H1 (cell line): ENCODE measurements at regions not wholly inside any gene's neighbourhood (a gene's known extent, or its start where the extent isn't known, plus 50 kb on each side); places are given as distances from the start of the nearest gene placed in this dataset.

Source experiments
- CTCF ChIA-PET: fragments of 300-600 bp; sonication (Branson Sonifier 250); formaldehyde crosslinking; loops from one replicate; lab custom pipeline; 2021; ENCODE audit not compliant: partially characterized antibody; lab: Charles Lee
- POLR2A ChIA-PET: fragments of 300-600 bp; sonication (Branson Sonifier 250); formaldehyde crosslinking; loops from one replicate; lab custom pipeline; 2021; ENCODE audit warnings: inconsistent platforms; ENCODE audit not compliant: partially characterized antibody; lab: Charles Lee
- DNase-seq, 2 experiments: peaks; one replicate each; pipeline versions ENCODE4 v3.0.0 to v3.0.0-alpha.2; 2010 to 2022; ENCODE audit warnings: low spot score in 2 of 2, low read depth in 1 of 2, mixed read lengths in 1 of 2
- FAIRE-seq: peaks from 2 replicates; lab custom pipeline; 2011; peaks lifted over from hg19 to GRCh38; lab: Jason Lieb, UNC
- H2AFZ ChIP-seq: 2 replicates; pipeline ENCODE4 v1.8.1; 2012; ENCODE audit warnings: low read length, inconsistent platforms
- H2AK5ac ChIP-seq: 2 replicates; pipeline ENCODE4 v1.6.1; 2013; ENCODE audit warnings: low read depth, low read length
- H2BK120ac ChIP-seq: replicated peaks from 2 replicates; pipeline ENCODE3; 2013; ENCODE audit warnings: low read depth, low read length, inconsistent platforms
- H2BK12ac ChIP-seq: 2 replicates; pipeline ENCODE4 v1.6.1; 2013; ENCODE audit warnings: low read depth, low read length
- H2BK15ac ChIP-seq: 2 replicates; pipeline ENCODE4 v1.6.1; 2013; ENCODE audit warnings: low read length
- H2BK20ac ChIP-seq: 2 replicates; pipeline ENCODE4 v1.6.1; 2013; ENCODE audit warnings: low read length
- H2BK5ac ChIP-seq: 2 replicates; pipeline ENCODE4 v1.6.1; 2013; ENCODE audit warnings: low read depth, low read length
- H3K14ac ChIP-seq: 2 replicates; pipeline ENCODE4 v1.6.1; 2013; ENCODE audit warnings: inconsistent platforms; ENCODE audit not compliant: insufficient read length
- H3K18ac ChIP-seq: 2 replicates; pipeline ENCODE4 v1.6.1; 2013; ENCODE audit warnings: low read length; ENCODE audit errors: extremely low read depth
- H3K23ac ChIP-seq: 2 replicates; pipeline ENCODE4 v1.6.1; 2013; ENCODE audit warnings: inconsistent platforms; ENCODE audit not compliant: insufficient read length
- H3K23me2 ChIP-seq: 2 replicates; pipeline ENCODE4 v1.6.1; 2013; ENCODE audit warnings: low read depth, low read length
- H3K27ac ChIP-seq: 2 replicates; pipeline ENCODE4 v1.6.1; 2011; ENCODE audit warnings: low read depth, low read length, inconsistent platforms
- H3K27me3 ChIP-seq, 4 experiments: replicated peaks in 1 of 4; 1 replicate in 1 of 4; 2 replicates in 3 of 4; pipeline versions ENCODE4 v1.6.1 to v1.8.1; 2011 to 2013; ENCODE audit warnings: low read length in 3 of 4, mild to moderate bottlenecking in 3 of 4, inconsistent platforms in 2 of 4, mixed read lengths in 2 of 4, moderate library complexity in 1 of 4; ENCODE audit not compliant: control insufficient read depth in 3 of 4, insufficient read depth in 3 of 4; ENCODE audit errors: extremely low read depth in 1 of 4
- H3K36me3 ChIP-seq, 4 experiments: 2 replicates each; pipeline versions ENCODE4 v1.6.1 to v1.8.1; 2011 to 2013; ENCODE audit warnings: mild to moderate bottlenecking in 4 of 4, low read length in 3 of 4, moderate library complexity in 2 of 4, control low read depth in 1 of 4, inconsistent platforms in 1 of 4; ENCODE audit not compliant: insufficient read depth in 4 of 4, control insufficient read depth in 2 of 4
- H3K4ac ChIP-seq: replicated peaks from 2 replicates; pipeline ENCODE3; 2013; ENCODE audit warnings: low read length, low read depth, mixed read lengths, inconsistent platforms; ENCODE audit not compliant: insufficient read length
- H3K4me1 ChIP-seq, 4 experiments: replicated peaks in 1 of 4; 1 replicate in 1 of 4; 2 replicates in 3 of 4; pipeline versions ENCODE4 v1.6.1 to v1.8.1; 2011 to 2013; ENCODE audit warnings: low read length in 3 of 4, inconsistent platforms in 2 of 4, mixed read lengths in 1 of 4; ENCODE audit not compliant: insufficient read depth in 4 of 4, control insufficient read depth in 3 of 4
- H3K4me2 ChIP-seq, 2 experiments: 2 replicates each; pipeline versions ENCODE4 v1.6.1 to v1.8.1; 2011 to 2013; ENCODE audit warnings: low read depth in 2 of 2, low read length in 2 of 2, control low read depth in 1 of 2, inconsistent platforms in 1 of 2, mild to moderate bottlenecking in 1 of 2; ENCODE audit not compliant: insufficient read depth in 1 of 2
- H3K4me3 ChIP-seq, 4 experiments: fragments of 200-600, 300-600 bp in 1 of 4; sonication (generic), shearing (Covaris generic), sonication (Bioruptor Twin) in 1 of 4; 2 replicates each; pipeline versions ENCODE4 v1.5.1 to v1.8.1; 2011 to 2016; ENCODE audit warnings: low read length in 4 of 4, low read depth in 3 of 4, control low read depth in 2 of 4, inconsistent platforms in 2 of 4, mild to moderate bottlenecking in 2 of 4, mixed read lengths in 1 of 4, moderate library complexity in 1 of 4; ENCODE audit not compliant: insufficient read depth in 2 of 4; ENCODE audit errors: extremely low read depth in 1 of 4
- H3K56ac ChIP-seq: replicated peaks from 2 replicates; pipeline ENCODE3; 2013; ENCODE audit warnings: low read depth, mild to moderate bottlenecking, mixed read lengths, low read length, inconsistent platforms; ENCODE audit not compliant: insufficient read length
- H3K79me1 ChIP-seq: 2 replicates; pipeline ENCODE4 v1.6.1; 2013; ENCODE audit warnings: low read depth, low read length, control low read depth
- H3K79me2 ChIP-seq, 2 experiments: 2 replicates each; pipeline versions ENCODE4 v1.6.1 to v1.8.1; 2012 to 2013; ENCODE audit warnings: low read length in 2 of 2, mild to moderate bottlenecking in 2 of 2, inconsistent platforms in 1 of 2; ENCODE audit not compliant: insufficient read depth in 2 of 2, control insufficient read depth in 1 of 2
- H3K9ac ChIP-seq, 4 experiments: replicated peaks in 1 of 4; 1 replicate in 1 of 4; 2 replicates in 3 of 4; pipeline versions ENCODE4 v1.6.1 to v1.8.1; 2011 to 2013; ENCODE audit warnings: low read depth in 3 of 4, low read length in 3 of 4, control low read depth in 2 of 4, mild to moderate bottlenecking in 2 of 4, moderate library complexity in 2 of 4, inconsistent platforms in 1 of 4; ENCODE audit errors: extremely low read depth in 1 of 4
- H3K9me3 ChIP-seq, 2 experiments: 2 replicates each; pipeline versions ENCODE4 v1.6.1 to v1.8.1; 2012 to 2013; ENCODE audit warnings: mild to moderate bottlenecking in 2 of 2, moderate library complexity in 2 of 2, control low read depth in 1 of 2, inconsistent platforms in 1 of 2, low read depth in 1 of 2, low read length in 1 of 2, mixed read lengths in 1 of 2; ENCODE audit not compliant: insufficient read depth in 2 of 2
- H4K20me1 ChIP-seq, 2 experiments: replicated peaks in 1 of 2; 2 replicates each; pipeline versions ENCODE3 to v1.8.1; 2011 to 2013; ENCODE audit warnings: inconsistent platforms in 2 of 2, low read length in 2 of 2, mild to moderate bottlenecking in 1 of 2; ENCODE audit not compliant: insufficient read depth in 2 of 2, control insufficient read depth in 1 of 2
- H4K5ac ChIP-seq: 2 replicates; pipeline ENCODE4 v1.6.1; 2013; ENCODE audit warnings: low read length, low read depth, mixed read lengths, inconsistent platforms; ENCODE audit not compliant: insufficient read length
- H4K8ac ChIP-seq: 2 replicates; pipeline ENCODE4 v1.8.0; 2013; ENCODE audit warnings: mild to moderate bottlenecking, moderate library complexity, low read length, inconsistent platforms; ENCODE audit not compliant: insufficient read depth; ENCODE audit errors: extremely low read depth
- H4K91ac ChIP-seq: replicated peaks from 2 replicates; pipeline ENCODE3; 2013; ENCODE audit warnings: low read length, mixed read lengths, inconsistent platforms; ENCODE audit not compliant: insufficient read length
- CEBPB ChIP-seq: IDR thresholded peaks from 2 replicates; pipeline ENCODE4 v1.6.1; 2012; ENCODE audit warnings: low read depth, low read length
- CHD1 ChIP-seq: IDR thresholded peaks from 2 replicates; pipeline ENCODE4 v1.6.1; 2012; ENCODE audit warnings: low read depth, low read length, improper control_type of control experiment
- EGR1 ChIP-seq: IDR thresholded peaks from 2 replicates; pipeline ENCODE4 v1.6.1; 2011; ENCODE audit warnings: low read depth, low read length, borderline replicate concordance
- JUN ChIP-seq: IDR thresholded peaks from 2 replicates; pipeline ENCODE4 v1.6.1; 2011; ENCODE audit warnings: low read depth, mild to moderate bottlenecking, improper control_type of control experiment, low read length
- KDM4A ChIP-seq: IDR thresholded peaks from one replicate; pipeline ENCODE4 v1.7.1; 2012; ENCODE audit warnings: low read depth, mild to moderate bottlenecking, moderate library complexity, low read length, inconsistent platforms; ENCODE audit not compliant: severe bottlenecking
- ZNF274 ChIP-seq: IDR thresholded peaks from 2 replicates; pipeline ENCODE4 v1.7.0; 2012; ENCODE audit warnings: low read length, borderline replicate concordance; ENCODE audit errors: extremely low read depth

DNA sequence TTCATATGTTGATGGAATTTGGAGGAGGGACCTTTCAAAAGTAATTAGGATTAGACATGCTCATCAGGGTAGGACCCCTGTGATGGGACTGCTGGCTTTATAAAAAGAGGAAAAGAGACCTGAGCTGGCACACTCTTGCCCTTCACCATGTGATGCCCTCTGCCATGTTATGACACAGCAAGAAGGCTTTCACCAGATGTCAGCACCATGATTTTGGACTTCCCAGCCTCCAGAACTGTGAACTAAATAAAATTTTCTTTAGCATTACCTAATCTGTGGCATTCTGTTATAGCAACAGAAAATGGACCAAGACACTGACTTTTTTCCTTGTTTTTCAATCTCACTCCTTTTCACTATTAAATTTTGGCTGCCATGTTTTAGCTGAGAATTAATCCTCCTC, 105.0 kb upstream of the TMPO start:
- DNase-seq: no peak
- CTCF ChIA-PET: interaction anchor here (0.9 to 3.2 kb wide), 2 partner anchors 15 to 119 kb away, joined by 3 to 13 read pairs; no protein-coding TSS in a partner anchor
- Histone ChIP-seq H4K20me1 (no peaks in the 10 kb centered on the region), H2BK12ac (no peak overlapping the region), H3K4me1 (peaks cover 0 to 7% (median 1%) of the 10 kb centered on the region in 4 experiments; a peak in 3 of 7 replicates), H4K5ac (no peak overlapping the region), H3K56ac (no peak overlapping the region), H3K79me2 (no peaks in the 10 kb centered on the region), H3K27ac (no peak overlapping the region), H3K14ac (no peak overlapping the region), H3K23me2 (no peaks in the 10 kb centered on the region), H3K4me2 (no peak overlapping the region), H4K91ac (no peak overlapping the region), H4K8ac (no peak overlapping the region), H3K9me3 (peaks cover 0 to 7% of the 10 kb centered on the region in 2 experiments; a peak in 1 of 4 replicates), H3K23ac (no peak overlapping the region), H3K18ac (no peak overlapping the region), H2BK15ac (no peak overlapping the region), H2BK120ac (no peak overlapping the region), H2AK5ac (no peak overlapping the region), H2AFZ (no peak overlapping the region), H3K79me1 (no peaks in the 10 kb centered on the region), H2BK5ac (no peak overlapping the region), H3K36me3 (no peaks in the 10 kb centered on the region), H3K27me3 (no peaks in the 10 kb centered on the region), H3K4ac (no peak overlapping the region), H2BK20ac (no peak overlapping the region), H3K4me3 (no peak overlapping the region), H3K9ac (no peak overlapping the region)
- TF ChIP-seq JUN (no peak), ZNF274 (no peak), CEBPB (no peak), EGR1 (no peak), KDM4A (no peak), CHD1 (no peak)
- POLR2A ChIA-PET: no interaction called here
- FAIRE-seq: no peak
